Prostate gland (tissue), 2 donors: ENCODE measurements at regions not wholly inside any gene's neighbourhood (a gene's known extent, or its start where the extent isn't known, plus 50 kb on each side); places are given as distances from the start of the nearest gene placed in this dataset.

ENCODE experiments used
- CTCF ChIP-seq, 4 experiments: fragments of 200-600 bp in 2 of 4; fragments of 450-650 bp in 2 of 4; sonication (generic) in 2 of 4; IDR thresholded peaks; 1 replicate in 3 of 4; 2 replicates in 1 of 4; pipeline ENCODE4 v1.5.1; 2016 to 2019; ENCODE audit warnings: antibody characterized with exemption in 4 of 4, mild to moderate bottlenecking in 2 of 4, moderate library complexity in 2 of 4
- POLR2A ChIP-seq: fragments of 450-650 bp; IDR thresholded peaks from one replicate; pipeline ENCODE4 v1.6.1; 2016; ENCODE audit warnings: antibody characterized with exemption, mild to moderate bottlenecking
- POLR2AphosphoS5 ChIP-seq: sonication (generic); formaldehyde crosslinking; IDR thresholded peaks from one replicate; pipeline ENCODE4 v1.6.1; 2017; ENCODE audit warnings: antibody characterized with exemption

GRCh38 chr2:42999856-43000241 lies 207.5 kb upstream of the HAAO start:
- TF ChIP-seq CTCF (IDR thresholded peaks at IDR 0.05) (no peak), POLR2A (no peak), POLR2AphosphoS5 (no peak)
